ENCODE measurements at regions not wholly inside any gene's neighbourhood (a gene's known extent, or its start where the extent isn't known, plus 50 kb on each side); places are given as distances from the start of the nearest gene placed in this dataset.

- intact Hi-C loops (cut with DNase I), result no loop called here
- no peak overlapping the region for H3K4me3 ChIP-seq (ENCODE audit: low read length in 3 of 3)
- TF ChIP-seq CTCF (IDR thresholded peaks at IDR 0.05; ENCODE audit: borderline replicate concordance, extremely low read depth, insufficient read depth), result no peak
- peaks cover 0 to 2% (median 0%) of the 10 kb centered on the region in 3 donors for H3K9me3 ChIP-seq (ENCODE audit: control insufficient read depth in 2 of 3, insufficient read depth in 1 of 3, low read length in 3 of 3)
- no peaks in the 10 kb centered on the region for H3K27me3 ChIP-seq (ENCODE audit: control insufficient read depth, insufficient read depth, low read length)
- H3K9ac ChIP-seq (ENCODE audit: low read length in 3 of 3), result no peak overlapping the region
- no peak for DNase-seq
- no peaks in the 10 kb centered on the region for H3K4me1 ChIP-seq (ENCODE audit: control insufficient read depth in 2 of 3, insufficient read depth in 2 of 3, low read depth in 1 of 3, low read length in 3 of 3)
- no peak overlapping the region for H3K27ac ChIP-seq (ENCODE audit: low read depth in 2 of 2, low read length in 2 of 2)
- no peak for FAIRE-seq
- H3K36me3 ChIP-seq (ENCODE audit: control insufficient read depth in 2 of 3, insufficient read depth in 3 of 3, low read length in 3 of 3), result no peaks in the 10 kb centered on the region
Observed at GRCh38 chr2:123209202-123209601, 815.9 kb upstream of the CNTNAP5 start.

DNA sequence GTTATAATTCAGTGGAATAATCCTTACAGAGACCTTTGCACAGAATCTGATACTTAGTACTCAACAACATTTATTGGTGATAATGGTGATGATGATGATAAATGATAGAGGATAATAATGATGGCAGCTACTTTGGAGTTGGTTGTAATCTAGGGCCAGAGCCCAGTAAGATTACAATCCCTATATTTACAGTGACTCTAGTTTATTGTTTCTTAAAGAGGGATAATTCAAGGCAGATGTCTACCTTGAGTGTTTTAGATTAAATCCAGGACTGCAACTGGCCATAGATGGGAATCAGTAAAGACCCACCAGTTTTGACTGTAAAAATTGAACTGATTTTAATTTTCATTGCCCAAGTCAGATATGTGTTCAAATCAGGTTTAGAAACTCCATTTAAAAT is 813.9 kb upstream of the CNTNAP5 start:
- Histone ChIP-seq H3K4me1 (ENCODE audit: control insufficient read depth in 2 of 3, insufficient read depth in 2 of 3, low read depth in 1 of 3, low read length in 3 of 3) (no peaks in the 10 kb centered on the region), H3K9ac (ENCODE audit: low read length in 3 of 3) (no peak overlapping the region), H3K27ac (ENCODE audit: low read depth in 2 of 2, low read length in 2 of 2) (no peak overlapping the region), H3K4me3 (ENCODE audit: low read length in 3 of 3) (no peak overlapping the region), H3K27me3 (ENCODE audit: control insufficient read depth, insufficient read depth, low read length) (no peaks in the 10 kb centered on the region), H3K36me3 (ENCODE audit: control insufficient read depth in 2 of 3, insufficient read depth in 3 of 3, low read length in 3 of 3) (no peaks in the 10 kb centered on the region), H3K9me3 (ENCODE audit: control insufficient read depth in 2 of 3, insufficient read depth in 1 of 3, low read length in 3 of 3) (no peaks in the 10 kb centered on the region)
- DNase-seq, result no peak
- intact Hi-C loops (cut with DNase I), result no loop called here
- FAIRE-seq, result no peak
- no peak for TF ChIP-seq CTCF (IDR thresholded peaks at IDR 0.05; ENCODE audit: borderline replicate concordance, extremely low read depth, insufficient read depth)

DNA sequence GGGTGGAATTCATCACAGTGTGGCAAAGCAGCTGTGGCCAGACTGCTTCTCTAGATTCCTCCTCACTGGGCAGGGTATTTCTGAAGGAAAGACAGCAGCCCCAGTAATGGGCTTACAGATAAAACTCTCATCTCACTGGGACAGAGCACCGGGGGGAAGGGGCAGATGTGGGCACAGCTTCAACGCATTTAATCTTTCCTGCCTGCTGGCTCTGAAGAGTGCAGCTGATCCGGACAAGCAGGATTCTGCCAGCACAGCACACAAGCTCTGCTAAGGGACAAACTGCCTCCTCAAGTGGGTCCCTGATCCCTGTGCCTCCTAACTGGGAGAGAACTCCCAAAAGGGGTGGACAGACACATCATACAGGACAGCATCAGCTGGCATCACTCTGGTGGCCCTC is 779.9 kb upstream of the CNTNAP5 start:
- Histone ChIP-seq H3K27ac (ENCODE audit: low read depth in 2 of 2, low read length in 2 of 2) (no peak overlapping the region), H3K4me3 (ENCODE audit: low read length in 3 of 3) (no peak overlapping the region), H3K9me3 (ENCODE audit: control insufficient read depth in 2 of 3, insufficient read depth in 1 of 3, low read length in 3 of 3) (no peaks in the 10 kb centered on the region), H3K36me3 (ENCODE audit: control insufficient read depth in 2 of 3, insufficient read depth in 3 of 3, low read length in 3 of 3) (no peaks in the 10 kb centered on the region), H3K9ac (ENCODE audit: low read length in 3 of 3) (no peak overlapping the region), H3K4me1 (ENCODE audit: control insufficient read depth in 2 of 3, insufficient read depth in 2 of 3, low read depth in 1 of 3, low read length in 3 of 3) (no peaks in the 10 kb centered on the region), H3K27me3 (ENCODE audit: control insufficient read depth, insufficient read depth, low read length) (no peaks in the 10 kb centered on the region)
- FAIRE-seq (no peak), DNase-seq (no peak)
- no peak for TF ChIP-seq CTCF (IDR thresholded peaks at IDR 0.05; ENCODE audit: borderline replicate concordance, extremely low read depth, insufficient read depth)
- intact Hi-C loops (cut with DNase I), result no loop called here

DNA sequence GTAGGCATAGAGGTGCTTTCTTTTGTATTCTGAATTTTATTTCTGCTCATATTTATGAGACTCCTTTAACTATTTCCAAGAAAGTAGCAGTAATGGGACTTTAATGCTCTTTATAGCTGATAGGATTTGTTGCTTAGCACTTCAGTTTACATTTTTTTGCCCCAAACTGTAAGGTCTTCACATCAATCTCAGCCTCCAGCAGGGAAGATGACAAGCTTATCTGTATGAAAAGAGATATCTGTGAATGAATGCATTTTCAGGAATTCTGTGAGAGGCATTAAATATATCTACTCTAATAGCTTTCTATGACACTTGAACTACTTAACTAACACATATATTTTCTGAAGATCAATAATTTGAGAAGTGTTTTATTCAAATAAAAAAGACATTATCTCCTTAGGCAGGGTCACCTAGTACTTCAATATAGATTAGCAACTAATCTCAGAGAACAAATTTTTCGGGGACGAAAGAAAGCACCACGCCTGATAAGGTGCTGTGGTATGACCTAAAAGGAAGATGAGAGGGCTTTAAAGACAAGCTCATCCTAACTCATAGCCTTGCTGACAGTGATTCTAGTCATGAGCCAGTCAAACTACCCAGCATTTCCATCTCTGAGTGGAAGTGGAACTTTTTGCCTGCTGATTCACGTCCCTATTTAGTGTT is 766.1 kb upstream of the CNTNAP5 start:
- DNase-seq (no peak), FAIRE-seq (no peak)
- TF ChIP-seq CTCF (IDR thresholded peaks at IDR 0.05; ENCODE audit: borderline replicate concordance, extremely low read depth, insufficient read depth), result no peak
- Histone ChIP-seq H3K4me3 (ENCODE audit: low read length in 3 of 3) (no peak overlapping the region), H3K9ac (ENCODE audit: low read length in 3 of 3) (no peak overlapping the region), H3K27me3 (ENCODE audit: control insufficient read depth, insufficient read depth, low read length) (no peaks in the 10 kb centered on the region), H3K27ac (ENCODE audit: low read depth in 2 of 2, low read length in 2 of 2) (no peak overlapping the region), H3K9me3 (ENCODE audit: control insufficient read depth in 2 of 3, insufficient read depth in 1 of 3, low read length in 3 of 3) (no peaks in the 10 kb centered on the region), H3K4me1 (ENCODE audit: control insufficient read depth in 2 of 3, insufficient read depth in 2 of 3, low read depth in 1 of 3, low read length in 3 of 3) (no peaks in the 10 kb centered on the region), H3K36me3 (ENCODE audit: control insufficient read depth in 2 of 3, insufficient read depth in 3 of 3, low read length in 3 of 3) (no peaks in the 10 kb centered on the region)
- intact Hi-C loops (cut with DNase I), result no loop called here
